IPS DF 6.9 (cell line): ENCODE measurements at regions not wholly inside any gene's neighbourhood (a gene's known extent, or its start where the extent isn't known, plus 50 kb on each side); places are given as distances from the start of the nearest gene placed in this dataset.

ENCODE experiments used
- DNase-seq: peaks from one replicate; pipeline ENCODE4 v3.0.0-alpha.2; 2013; ENCODE audit warnings: low read depth, low spot score
- H3K27ac ChIP-seq: one replicate; pipeline ENCODE4 v1.5.1; 2013; ENCODE audit warnings: low read length, control low read depth
- H3K27me3 ChIP-seq: 2 replicates; pipeline ENCODE4 v1.6.1; 2013; ENCODE audit warnings: mild to moderate bottlenecking, low read length; ENCODE audit not compliant: control insufficient read depth, insufficient read depth
- H3K36me3 ChIP-seq: 2 replicates; pipeline ENCODE4 v1.6.1; 2013; ENCODE audit warnings: low read length; ENCODE audit not compliant: control insufficient read depth, insufficient read depth
- H3K4me1 ChIP-seq: 2 replicates; pipeline ENCODE4 v1.6.1; 2013; ENCODE audit warnings: low read length; ENCODE audit not compliant: control insufficient read depth, insufficient read depth
- H3K4me3 ChIP-seq: 2 replicates; pipeline ENCODE4 v1.5.1; 2013; ENCODE audit warnings: mild to moderate bottlenecking, low read length
- H3K9me3 ChIP-seq: 2 replicates; pipeline ENCODE4 v1.6.1; 2013; ENCODE audit warnings: low read length, inconsistent platforms; ENCODE audit not compliant: control insufficient read depth, insufficient read depth
- WGBS: extraction: QIAGEN DNeasy Blood & Tissue Kit; methylation state at CpG from one replicate; pipeline ENCODE4 v1.1.7; 2013; ENCODE audit warnings: mixed read lengths, missing lambda C conversion rate; ENCODE audit not compliant: insufficient read length, insufficient coverage; 5-methylcytosine and 5-hydroxymethylcytosine counted together

GRCh38 chr7:47221826-47222225, 360.1 kb downstream of the TNS3 start:
- no peaks in the 10 kb centered on the region for H3K36me3 ChIP-seq
- no peaks in the 10 kb centered on the region for H3K4me1 ChIP-seq
- H3K9me3 ChIP-seq, result no peaks in the 10 kb centered on the region
- WGBS, result no CpG with 5 or more reads among the region's 3 CpGs
- H3K4me3 ChIP-seq, result no peak overlapping the region
- H3K27ac ChIP-seq, result no peak overlapping the region
- no peak for DNase-seq
- H3K27me3 ChIP-seq, result no peaks in the 10 kb centered on the region

- no peak for DNase-seq
- Histone ChIP-seq H3K36me3 (no peaks in the 10 kb centered on the region), H3K27ac (no peak overlapping the region), H3K4me1 (no peaks in the 10 kb centered on the region), H3K4me3 (no peak overlapping the region), H3K27me3 (no peaks in the 10 kb centered on the region), H3K9me3 (no peaks in the 10 kb centered on the region)
- no CpG with 5 or more reads among the region's 9 CpGs for WGBS
Observed at GRCh38 chr7:47218378-47219176, 363.3 kb downstream of the TNS3 start.

- Histone ChIP-seq H3K9me3 (no peaks in the 10 kb centered on the region), H3K4me1 (no peaks in the 10 kb centered on the region), H3K36me3 (no peaks in the 10 kb centered on the region), H3K27me3 (no peaks in the 10 kb centered on the region), H3K27ac (no peak overlapping the region), H3K4me3 (no peak overlapping the region)
- no CpG with 5 or more reads among the region's 7 CpGs for WGBS
- DNase-seq, result no peak
Observed at GRCh38 chr7:47217570-47218360, 364.1 kb downstream of the TNS3 start.

GRCh38 chr7:47217086-47217485, 364.8 kb downstream of the TNS3 start:
- no peak overlapping the region for H3K27ac ChIP-seq
- no peak for DNase-seq
- no peaks in the 10 kb centered on the region for H3K27me3 ChIP-seq
- H3K9me3 ChIP-seq, result no peaks in the 10 kb centered on the region
- no peak overlapping the region for H3K4me3 ChIP-seq
- no peaks in the 10 kb centered on the region for H3K36me3 ChIP-seq
- WGBS, result no CpG with 5 or more reads among the region's 3 CpGs
- H3K4me1 ChIP-seq, result no peaks in the 10 kb centered on the region

GRCh38 chr7:47216439-47216838, 365.5 kb downstream of the TNS3 start:
- H3K4me3 ChIP-seq, result no peak overlapping the region
- H3K27ac ChIP-seq, result no peak overlapping the region
- DNase-seq, result no peak
- H3K27me3 ChIP-seq, result no peaks in the 10 kb centered on the region
- WGBS, result no CpG with 5 or more reads among the region's 3 CpGs
- no peaks in the 10 kb centered on the region for H3K9me3 ChIP-seq
- H3K4me1 ChIP-seq, result no peaks in the 10 kb centered on the region
- H3K36me3 ChIP-seq, result no peaks in the 10 kb centered on the region

- H3K4me1 ChIP-seq, result no peaks in the 10 kb centered on the region
- DNase-seq, result no peak
- no peak overlapping the region for H3K4me3 ChIP-seq
- WGBS, result no CpG with 5 or more reads among the region's 7 CpGs
- no peaks in the 10 kb centered on the region for H3K27me3 ChIP-seq
- no peaks in the 10 kb centered on the region for H3K36me3 ChIP-seq
- no peaks in the 10 kb centered on the region for H3K9me3 ChIP-seq
- no peak overlapping the region for H3K27ac ChIP-seq
Observed at GRCh38 chr7:47215640-47216039, 366.3 kb downstream of the TNS3 start.

GRCh38 chr7:47215049-47215448, 366.9 kb downstream of the TNS3 start:
- H3K9me3 ChIP-seq, result no peaks in the 10 kb centered on the region
- H3K4me3 ChIP-seq, result no peak overlapping the region
- H3K4me1 ChIP-seq, result no peaks in the 10 kb centered on the region
- no CpG with 5 or more reads among the region's 4 CpGs for WGBS
- H3K27ac ChIP-seq, result no peak overlapping the region
- H3K27me3 ChIP-seq, result no peaks in the 10 kb centered on the region
- no peaks in the 10 kb centered on the region for H3K36me3 ChIP-seq
- no peak for DNase-seq

GRCh38 chr7:47213276-47213675, 368.6 kb downstream of the TNS3 start:
- Histone ChIP-seq H3K9me3 (no peaks in the 10 kb centered on the region), H3K36me3 (no peaks in the 10 kb centered on the region), H3K4me1 (no peaks in the 10 kb centered on the region), H3K27me3 (no peaks in the 10 kb centered on the region), H3K4me3 (no peak overlapping the region), H3K27ac (no peak overlapping the region)
- no CpG with 5 or more reads among the region's 5 CpGs for WGBS
- DNase-seq, result no peak

- DNase-seq, result no peak
- Histone ChIP-seq H3K36me3 (no peaks in the 10 kb centered on the region), H3K4me3 (no peak overlapping the region), H3K9me3 (no peaks in the 10 kb centered on the region), H3K4me1 (no peaks in the 10 kb centered on the region), H3K27ac (no peak overlapping the region), H3K27me3 (no peaks in the 10 kb centered on the region)
- no CpG with 5 or more reads among the region's 5 CpGs for WGBS
Observed at GRCh38 chr7:47211519-47211973, 370.4 kb downstream of the TNS3 start.

- no peaks in the 10 kb centered on the region for H3K9me3 ChIP-seq
- no peaks in the 10 kb centered on the region for H3K4me1 ChIP-seq
- H3K27ac ChIP-seq, result no peak overlapping the region
- no peak overlapping the region for H3K4me3 ChIP-seq
- no peaks in the 10 kb centered on the region for H3K27me3 ChIP-seq
- WGBS, result no CpG with 5 or more reads among the region's 4 CpGs
- no peak for DNase-seq
- H3K36me3 ChIP-seq, result no peaks in the 10 kb centered on the region
Observed at GRCh38 chr7:47210281-47210854, 371.5 kb downstream of the TNS3 start.
